ENCODE measurements at regions not wholly inside any gene's neighbourhood (a gene's known extent, or its start where the extent isn't known, plus 50 kb on each side); places are given as distances from the start of the nearest gene placed in this dataset.

- no peak for TF ChIP-seq CTCF (IDR thresholded peaks at IDR 0.05)
- TF ChIP-seq EZH2phosphoT487 (IDR thresholded peaks at IDR 0.05) = no peak
Observed at GRCh38 chr12:28645891-28646290, 455.6 kb downstream of the CCDC91 start.
